Upper lobe of right lung (tissue), 1 donor: ENCODE measurements at regions not wholly inside any gene's neighbourhood (a gene's known extent, or its start where the extent isn't known, plus 50 kb on each side); places are given as distances from the start of the nearest gene placed in this dataset.

Source experiments
- ATAC-seq: fragments of 200-7000 bp; cut with Tn5 transposase; one replicate; pipeline ENCODE4 v1.9.1; 2020; ENCODE audit warnings: mild to moderate bottlenecking, moderate library complexity
- DNase-seq: peaks from one replicate; pipeline ENCODE4 v3.0.0-alpha.2; 2020
- H3K27ac ChIP-seq: fragments of 200-600 bp; one replicate; pipeline ENCODE4 v1.8.0; 2022
- H3K27me3 ChIP-seq: fragments of 200-600 bp; one replicate; pipeline ENCODE4 v1.8.0; 2022; ENCODE audit warnings: mild to moderate bottlenecking
- H3K36me3 ChIP-seq: fragments of 200-600 bp; one replicate; pipeline ENCODE4 v1.8.0; 2022
- H3K4me1 ChIP-seq: fragments of 200-600 bp; one replicate; pipeline ENCODE4 v1.8.0; 2022
- H3K4me3 ChIP-seq: fragments of 200-600 bp; one replicate; pipeline ENCODE4 v1.8.0; 2022; ENCODE audit warnings: mild to moderate bottlenecking
- H3K9me3 ChIP-seq: fragments of 200-600 bp; one replicate; pipeline ENCODE4 v1.8.0; 2022
- CTCF ChIP-seq: fragments of 200-600 bp; IDR thresholded peaks from one replicate; pipeline ENCODE4 v1.8.0; 2022; ENCODE audit warnings: antibody characterized with exemption
- intact Hi-C: fragments of 100-400 bp; cut with DNase I; formaldehyde crosslinking; loops from one replicate; pipeline ENCODE4 v1.11.0; 2022
- donor health status: DM: no; HTN: yes; CAD: no; lungs with severe emphysema.

GRCh38 chr5:74021126-74021525 is 395.1 kb downstream of the ARHGEF28 start:
- DNase-seq (no peak), ATAC-seq (no peak)
- Histone ChIP-seq H3K4me1 (no peaks in the 10 kb centered on the region), H3K9me3 (no peaks in the 10 kb centered on the region), H3K27me3 (no peaks in the 10 kb centered on the region), H3K36me3 (no peaks in the 10 kb centered on the region), H3K27ac (peak overlapping the region; percentile 6), H3K4me3 (no peak overlapping the region)
- no peak for TF ChIP-seq CTCF
- intact Hi-C loops = no loop called here

GRCh38 chr5:74020503-74020902 is 394.5 kb downstream of the ARHGEF28 start:
- Histone ChIP-seq H3K4me3 (no peak overlapping the region), H3K27me3 (no peaks in the 10 kb centered on the region), H3K36me3 (no peaks in the 10 kb centered on the region), H3K4me1 (no peaks in the 10 kb centered on the region), H3K9me3 (no peaks in the 10 kb centered on the region), H3K27ac (peak overlapping the region; percentile 6)
- intact Hi-C loops = no loop called here
- peak; percentile 69 for DNase-seq
- peak; percentile 86 for ATAC-seq
- TF ChIP-seq CTCF = no peak

- intact Hi-C loops = no loop called here
- H3K27ac ChIP-seq = no peak overlapping the region
- no peak for TF ChIP-seq CTCF
- no peaks in the 10 kb centered on the region for H3K4me1 ChIP-seq
- ATAC-seq = peak; percentile 16
- no peak overlapping the region for H3K4me3 ChIP-seq
- H3K36me3 ChIP-seq = no peaks in the 10 kb centered on the region
- H3K9me3 ChIP-seq = no peaks in the 10 kb centered on the region
- DNase-seq = no peak
- H3K27me3 ChIP-seq = no peaks in the 10 kb centered on the region
These were observed 393.9 kb downstream of the ARHGEF28 start for GRCh38 chr5:74019923-74020322.

- ATAC-seq = no peak
- Histone ChIP-seq H3K4me3 (no peak overlapping the region), H3K27me3 (no peaks in the 10 kb centered on the region), H3K4me1 (no peaks in the 10 kb centered on the region), H3K27ac (no peak overlapping the region), H3K36me3 (no peaks in the 10 kb centered on the region), H3K9me3 (no peaks in the 10 kb centered on the region)
- DNase-seq = no peak
- no peak for TF ChIP-seq CTCF
- intact Hi-C loops = no loop called here
These were observed 391.8 kb downstream of the ARHGEF28 start for GRCh38 chr5:74017786-74018211.

GRCh38 chr5:74017112-74017511 is 391.1 kb downstream of the ARHGEF28 start:
- H3K4me1 ChIP-seq = no peaks in the 10 kb centered on the region
- H3K9me3 ChIP-seq = no peaks in the 10 kb centered on the region
- intact Hi-C loops = no loop called here
- ATAC-seq (no peak), DNase-seq (no peak)
- H3K27me3 ChIP-seq = no peaks in the 10 kb centered on the region
- H3K36me3 ChIP-seq = no peaks in the 10 kb centered on the region
- no peak overlapping the region for H3K4me3 ChIP-seq
- H3K27ac ChIP-seq = no peak overlapping the region
- no peak for TF ChIP-seq CTCF

- H3K36me3 ChIP-seq = no peaks in the 10 kb centered on the region
- no peak for DNase-seq
- intact Hi-C loops = no loop called here
- no peaks in the 10 kb centered on the region for H3K27me3 ChIP-seq
- no peak for TF ChIP-seq CTCF
- ATAC-seq = no peak
- H3K27ac ChIP-seq = no peak overlapping the region
- no peaks in the 10 kb centered on the region for H3K9me3 ChIP-seq
- no peak overlapping the region for H3K4me3 ChIP-seq
- H3K4me1 ChIP-seq = no peaks in the 10 kb centered on the region
These were observed 390.4 kb downstream of the ARHGEF28 start for GRCh38 chr5:74016373-74016772.
